Testis (tissue), 2 donors: ENCODE measurements at regions not wholly inside any gene's neighbourhood (a gene's known extent, or its start where the extent isn't known, plus 50 kb on each side); places are given as distances from the start of the nearest gene placed in this dataset.

Source experiments
- POLR2A ChIP-seq: fragments of 450-650 bp; IDR thresholded peaks from one replicate; pipeline ENCODE4 v1.6.1; 2017; ENCODE audit warnings: antibody characterized with exemption, mild to moderate bottlenecking, moderate library complexity
- TF ChIP-seq, protein P1 (sequence below), 3 experiments: fragments of 450-650 bp in 2 of 3; fragments of 200-600 bp in 1 of 3; sonication (generic) in 1 of 3; IDR thresholded peaks; one replicate each; pipeline ENCODE4 v1.5.1; 2016 to 2019; ENCODE audit warnings: antibody characterized with exemption in 3 of 3, mild to moderate bottlenecking in 2 of 3, moderate library complexity in 1 of 3

DNA sequence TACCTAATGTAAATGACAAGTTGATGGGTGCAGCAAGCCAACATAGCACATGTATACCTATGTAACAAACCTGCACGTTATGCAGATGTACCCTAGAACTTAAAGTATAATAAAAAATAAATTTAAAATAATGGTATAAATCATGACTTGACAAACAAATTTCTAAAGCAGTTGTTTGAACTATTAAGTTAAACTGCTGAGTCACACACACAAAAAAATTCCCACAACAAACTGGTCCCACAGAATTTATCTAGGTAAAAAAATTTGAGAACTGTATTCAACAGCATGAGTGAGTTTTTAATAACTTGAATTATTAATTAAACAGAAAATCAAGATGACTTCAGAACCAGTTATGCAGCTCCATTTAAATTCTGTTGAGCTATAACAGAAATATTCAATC is 186.0 kb upstream of the SOX6 start:
- TF ChIP-seq, protein P1, sequence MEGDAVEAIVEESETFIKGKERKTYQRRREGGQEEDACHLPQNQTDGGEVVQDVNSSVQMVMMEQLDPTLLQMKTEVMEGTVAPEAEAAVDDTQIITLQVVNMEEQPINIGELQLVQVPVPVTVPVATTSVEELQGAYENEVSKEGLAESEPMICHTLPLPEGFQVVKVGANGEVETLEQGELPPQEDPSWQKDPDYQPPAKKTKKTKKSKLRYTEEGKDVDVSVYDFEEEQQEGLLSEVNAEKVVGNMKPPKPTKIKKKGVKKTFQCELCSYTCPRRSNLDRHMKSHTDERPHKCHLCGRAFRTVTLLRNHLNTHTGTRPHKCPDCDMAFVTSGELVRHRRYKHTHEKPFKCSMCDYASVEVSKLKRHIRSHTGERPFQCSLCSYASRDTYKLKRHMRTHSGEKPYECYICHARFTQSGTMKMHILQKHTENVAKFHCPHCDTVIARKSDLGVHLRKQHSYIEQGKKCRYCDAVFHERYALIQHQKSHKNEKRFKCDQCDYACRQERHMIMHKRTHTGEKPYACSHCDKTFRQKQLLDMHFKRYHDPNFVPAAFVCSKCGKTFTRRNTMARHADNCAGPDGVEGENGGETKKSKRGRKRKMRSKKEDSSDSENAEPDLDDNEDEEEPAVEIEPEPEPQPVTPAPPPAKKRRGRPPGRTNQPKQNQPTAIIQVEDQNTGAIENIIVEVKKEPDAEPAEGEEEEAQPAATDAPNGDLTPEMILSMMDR (IDR thresholded peaks at IDR 0.05) = no peak
- TF ChIP-seq POLR2A = no peak
